GM18505 (cell line): ENCODE measurements at regions not wholly inside any gene's neighbourhood (a gene's known extent, or its start where the extent isn't known, plus 50 kb on each side); places are given as distances from the start of the nearest gene placed in this dataset.

Experiments
- ATAC-seq: cut with Tn5 transposase; IDR thresholded peaks from one replicate; pipeline ENCODE4 v1.9.1; 2021; ENCODE audit not compliant: unreplicated experiment
- POLR2A ChIP-seq: IDR thresholded peaks from 4 replicates; pipeline ENCODE4 v1.6.1; 2011; ENCODE audit warnings: borderline replicate concordance; ENCODE audit not compliant: insufficient read depth, insufficient read length; ENCODE audit errors: extremely low read depth

GRCh38 chr1:101739146-101739545, 257.6 kb downstream of the OLFM3 start:
- TF ChIP-seq POLR2A, result no peak
- ATAC-seq, result no peak

- no peak for TF ChIP-seq POLR2A
- no peak for ATAC-seq
These were observed 256.8 kb downstream of the OLFM3 start for GRCh38 chr1:101739826-101740330.

- no peak for TF ChIP-seq POLR2A
- no peak for ATAC-seq
These were observed 254.8 kb downstream of the OLFM3 start for GRCh38 chr1:101741910-101742309.

GRCh38 chr1:101742509-101742908, 254.2 kb downstream of the OLFM3 start:
- ATAC-seq, result no peak
- TF ChIP-seq POLR2A, result no peak

- ATAC-seq, result no peak
- TF ChIP-seq POLR2A, result no peak
These were observed 251.0 kb downstream of the OLFM3 start for GRCh38 chr1:101745551-101746270.

- no peak for ATAC-seq
- TF ChIP-seq POLR2A, result no peak
These were observed 248.6 kb downstream of the OLFM3 start for GRCh38 chr1:101748077-101748476.
